Stromal cell of bone marrow (primary cell): ENCODE measurements at regions not wholly inside any gene's neighbourhood (a gene's known extent, or its start where the extent isn't known, plus 50 kb on each side); places are given as distances from the start of the nearest gene placed in this dataset.
"Not testable (repeated sequence)": the region's sequence is repeated elsewhere in the genome, so short reads cannot be mapped to it uniquely, and the experiment has no call there.

Experiments
- DNase-seq: peaks from one replicate; pipeline ENCODE4 v3.0.0-alpha.2; 2012; ENCODE audit warnings: low read depth

DNA sequence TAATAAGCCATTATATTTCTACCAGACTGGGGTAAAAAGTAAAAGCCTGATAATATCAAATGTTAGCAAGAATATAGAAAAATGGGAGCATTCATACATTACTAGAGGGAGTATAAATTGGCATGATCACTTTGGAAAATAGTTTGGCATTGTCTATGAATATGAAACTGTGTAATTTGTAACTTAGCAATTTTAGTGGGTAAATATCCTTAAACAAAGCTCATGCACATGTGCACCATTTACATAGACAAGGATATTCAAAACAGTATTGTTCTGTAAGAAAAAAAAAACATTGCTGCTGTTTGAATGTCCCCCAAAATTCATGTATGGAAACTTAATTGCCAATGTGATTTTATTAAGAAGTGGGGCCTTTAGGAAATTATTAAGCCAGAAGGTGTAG, 166.4 kb upstream of the SLC27A6 start:
- no peak for DNase-seq

DNA sequence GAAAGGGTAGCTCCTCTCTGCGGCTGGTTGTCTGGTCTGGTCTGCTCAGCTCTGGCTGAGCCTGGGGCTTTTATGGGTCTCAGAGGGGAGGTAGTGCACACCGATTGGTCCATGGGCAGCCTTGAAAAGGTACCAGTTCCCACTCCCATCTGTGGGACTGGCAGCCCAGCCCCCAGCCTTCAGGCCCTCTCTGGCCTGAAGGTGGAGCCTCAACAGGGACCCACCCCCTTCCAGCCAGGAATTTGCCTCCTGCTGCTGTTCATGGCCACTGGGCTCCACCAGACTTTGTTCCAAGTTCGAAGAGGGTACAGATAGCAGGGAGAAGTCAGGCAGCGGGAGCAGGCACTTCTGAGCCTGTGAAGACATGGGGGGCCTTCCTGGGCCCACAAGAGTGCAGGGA, 165.3 kb upstream of the SLC27A6 start:
- DNase-seq: no peak

DNA sequence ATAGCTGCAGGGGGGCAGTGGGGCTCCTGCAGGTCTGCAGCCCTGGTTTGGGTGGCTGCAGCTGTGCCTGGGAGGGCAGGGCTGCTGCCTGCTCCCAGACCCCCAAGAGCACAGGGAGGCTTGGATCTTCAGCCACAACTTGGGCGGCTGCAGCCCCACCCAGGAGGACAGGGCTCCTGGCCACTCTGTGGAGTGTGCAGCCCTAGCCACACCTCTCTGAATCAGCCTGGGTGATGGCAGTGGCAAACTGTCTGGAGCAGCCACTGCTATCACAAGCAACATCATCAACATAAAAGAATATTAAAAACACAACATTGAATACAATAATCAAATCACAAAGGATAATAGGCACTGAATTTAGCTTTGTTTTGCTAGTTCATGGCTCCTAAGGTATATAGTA, 164.9 kb upstream of the SLC27A6 start:
- no peak for DNase-seq

DNA sequence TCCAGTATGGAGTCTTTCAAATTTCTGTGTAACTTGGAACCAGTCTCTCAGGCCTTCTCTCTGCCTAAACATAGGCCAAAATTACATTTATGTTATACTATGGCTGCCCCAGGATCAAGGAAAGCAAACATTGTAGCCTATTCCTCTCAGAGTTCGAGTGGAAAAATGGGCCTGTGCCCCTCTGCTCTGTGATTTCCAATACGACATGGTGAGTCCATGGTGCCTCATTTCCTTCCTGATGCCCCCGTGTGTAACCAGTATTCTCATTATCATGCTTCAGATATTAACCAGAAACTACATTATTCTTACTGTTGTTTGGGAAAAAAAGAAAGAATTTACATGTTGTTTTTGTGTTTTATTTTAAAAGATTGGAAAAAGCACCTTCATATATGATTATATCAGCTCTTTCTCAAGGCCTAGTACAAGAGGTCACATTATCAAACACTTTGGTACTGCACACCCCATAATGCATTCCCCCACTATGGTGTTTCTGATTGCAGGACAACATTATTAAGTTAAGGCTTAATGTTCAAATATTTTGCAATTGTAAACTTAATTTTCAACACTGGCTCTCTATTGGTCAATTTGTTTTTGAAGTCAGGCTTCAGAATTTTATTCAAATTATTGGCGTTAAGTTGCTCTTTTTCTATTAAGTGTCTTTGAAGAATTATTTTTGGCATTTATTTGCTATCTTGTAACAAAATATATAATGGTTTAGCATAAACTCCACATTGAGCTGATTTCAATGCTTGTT, 151.8 kb upstream of the SLC27A6 start:
- no peak for DNase-seq

DNA sequence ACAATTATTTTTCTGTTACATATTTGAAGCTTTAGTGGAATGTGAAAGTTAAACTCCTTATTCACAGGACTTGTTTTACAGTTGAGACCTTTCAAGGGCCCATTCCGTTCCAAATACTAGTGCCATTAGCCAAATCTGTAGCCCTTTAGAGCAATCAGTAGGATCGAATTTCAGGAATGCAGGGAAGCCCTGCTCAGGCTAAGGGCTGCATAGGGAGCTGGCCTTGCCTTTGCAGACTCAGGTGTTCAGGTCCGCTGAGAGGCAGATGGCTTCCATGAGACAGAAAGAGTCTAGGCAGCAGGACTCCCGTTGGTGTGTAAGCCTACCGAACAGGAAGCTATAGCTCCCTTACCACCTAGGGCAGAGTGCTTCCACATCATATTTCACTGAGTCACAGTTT, 150.1 kb upstream of the SLC27A6 start:
- DNase-seq: no peak

DNA sequence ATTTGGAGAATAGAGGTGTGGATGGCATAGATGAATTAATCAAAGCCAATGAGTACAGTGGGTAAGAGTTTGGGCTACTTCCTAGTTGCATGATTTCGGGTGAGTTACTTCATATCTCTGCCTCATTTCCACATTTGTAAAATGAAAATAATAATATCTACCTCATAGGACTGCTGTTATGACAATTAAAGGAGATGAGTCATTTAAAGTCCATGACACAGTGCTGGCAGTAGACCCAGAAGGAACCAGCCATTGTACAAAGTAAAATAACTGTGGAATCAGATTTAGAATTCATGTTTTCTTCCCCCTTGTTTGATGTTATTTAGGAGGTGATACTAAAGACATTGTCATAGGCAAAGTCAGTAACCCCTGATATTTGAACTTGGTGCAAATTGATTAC, 139.5 kb upstream of the SLC27A6 start:
- peak; percentile 38 for DNase-seq

DNA sequence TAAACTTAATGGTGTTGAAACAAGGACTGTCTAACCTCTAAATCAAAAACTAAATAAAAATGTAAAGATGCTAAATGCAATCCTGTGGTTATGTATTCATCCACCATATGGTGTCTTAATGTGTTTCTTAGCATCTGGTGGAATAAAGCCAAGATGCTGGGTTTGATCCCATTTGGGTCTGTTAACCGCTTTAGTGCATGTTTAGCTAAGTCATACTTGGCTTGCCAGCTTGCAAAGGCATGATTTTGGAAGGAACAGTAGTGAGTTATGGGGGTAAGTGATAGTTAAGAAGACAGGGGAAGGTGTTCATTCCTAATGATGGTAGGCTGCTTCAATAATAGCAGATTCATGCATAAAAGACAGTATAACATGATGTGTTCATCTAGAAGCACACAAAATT, 139.0 kb upstream of the SLC27A6 start:
- no peak for DNase-seq

DNA sequence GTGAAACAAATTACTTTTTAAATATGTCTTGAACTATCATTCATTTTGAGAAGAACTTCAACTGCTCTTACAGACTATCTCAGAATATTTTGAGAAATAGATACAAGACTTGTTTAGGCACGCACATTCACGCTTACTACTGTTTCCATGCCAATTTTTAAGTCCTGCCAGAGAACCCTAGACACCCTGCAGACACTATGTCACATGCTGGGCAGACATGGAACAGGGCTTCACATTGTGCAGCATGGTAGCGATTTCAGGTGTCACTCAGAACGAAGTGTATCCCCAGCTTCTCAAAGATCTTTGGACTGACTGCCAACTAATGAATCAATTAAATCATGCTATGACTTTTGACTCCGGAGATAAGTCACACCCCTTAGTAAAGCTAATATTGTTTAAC, 128.7 kb upstream of the SLC27A6 start:
- DNase-seq: no peak

DNA sequence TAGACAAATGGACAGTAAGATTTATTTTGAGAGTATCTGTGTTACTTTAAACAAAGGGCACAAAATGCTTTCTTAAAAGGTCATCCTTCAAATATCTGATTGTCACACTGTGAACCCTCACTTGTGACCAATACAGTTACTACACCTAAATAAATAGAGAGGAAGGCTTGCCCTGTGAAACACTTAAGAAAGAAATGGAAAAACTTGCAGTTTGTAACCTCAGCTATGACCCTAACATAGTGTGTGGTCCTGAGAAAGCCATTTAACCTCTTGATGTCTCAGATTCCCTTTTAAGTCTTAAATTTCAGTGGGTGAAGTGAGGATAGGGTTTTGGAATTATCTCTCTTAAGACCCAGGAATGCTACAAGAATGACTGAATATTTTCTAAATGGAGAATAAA, 126.7 kb upstream of the SLC27A6 start:
- DNase-seq: no peak

DNA sequence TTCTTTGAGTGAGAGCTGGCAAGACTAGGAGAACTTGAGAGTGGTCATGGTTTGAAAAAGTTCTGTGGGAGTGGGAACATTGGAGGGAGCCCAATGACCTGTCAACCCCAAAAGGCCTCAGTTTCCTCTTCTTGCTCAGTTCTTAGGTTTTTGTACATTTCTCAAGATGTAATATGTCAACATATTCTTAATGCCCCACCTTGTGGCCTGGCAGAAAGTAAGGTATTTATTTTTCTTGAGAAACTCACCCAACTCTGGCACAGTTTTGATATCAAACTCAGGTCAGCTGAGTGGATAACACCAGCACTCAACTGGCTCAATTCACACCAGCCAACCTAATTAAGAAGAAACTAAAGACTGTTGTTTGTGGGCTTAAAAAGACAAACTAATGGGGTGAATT, 123.0 kb upstream of the SLC27A6 start:
- DNase-seq: no peak

DNA sequence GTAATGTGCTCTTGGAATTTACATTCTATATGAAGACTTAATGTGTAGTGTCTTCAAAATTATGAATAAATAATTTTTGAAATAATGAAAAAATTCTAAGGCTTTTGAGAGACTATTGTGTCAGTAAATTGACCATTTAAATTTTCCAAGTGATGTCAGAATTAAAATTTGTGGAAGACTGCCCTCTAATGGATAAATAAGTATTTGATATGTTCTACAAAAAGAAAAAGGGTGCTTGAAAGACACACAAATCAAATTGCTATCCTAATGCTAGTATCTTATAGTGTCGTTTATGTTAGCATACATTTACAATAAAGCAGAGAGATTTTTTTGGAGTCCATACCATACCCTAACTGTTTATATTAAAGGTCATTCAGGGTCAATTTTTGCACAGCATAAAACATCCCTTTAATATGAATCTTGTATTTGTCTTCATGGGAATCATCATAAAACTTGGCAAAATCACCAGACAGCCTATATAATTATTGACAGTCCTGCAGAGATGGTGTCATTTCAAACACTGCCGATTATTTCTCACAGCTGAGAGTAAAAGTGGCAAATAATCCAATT, 120.8 kb upstream of the SLC27A6 start:
- DNase-seq: peak; percentile 14

DNA sequence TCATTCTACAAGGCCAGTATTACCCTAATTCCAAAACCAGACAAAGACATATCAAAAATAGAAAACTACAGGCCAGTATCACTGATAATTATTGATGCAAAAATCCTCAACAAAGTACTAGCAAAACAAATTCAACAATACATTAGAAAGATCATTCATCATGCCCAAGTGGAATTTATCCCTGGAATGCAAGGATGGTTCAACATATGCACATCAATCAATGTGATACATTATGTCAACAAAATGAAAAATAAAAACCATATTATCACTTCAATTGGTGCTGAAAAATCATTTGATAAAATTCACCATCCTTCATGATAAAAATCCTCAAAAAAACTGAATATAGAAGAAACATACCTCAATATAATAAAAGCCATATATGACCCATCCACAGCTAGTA, 115.2 kb upstream of the SLC27A6 start:
- DNase-seq: no peak

DNA sequence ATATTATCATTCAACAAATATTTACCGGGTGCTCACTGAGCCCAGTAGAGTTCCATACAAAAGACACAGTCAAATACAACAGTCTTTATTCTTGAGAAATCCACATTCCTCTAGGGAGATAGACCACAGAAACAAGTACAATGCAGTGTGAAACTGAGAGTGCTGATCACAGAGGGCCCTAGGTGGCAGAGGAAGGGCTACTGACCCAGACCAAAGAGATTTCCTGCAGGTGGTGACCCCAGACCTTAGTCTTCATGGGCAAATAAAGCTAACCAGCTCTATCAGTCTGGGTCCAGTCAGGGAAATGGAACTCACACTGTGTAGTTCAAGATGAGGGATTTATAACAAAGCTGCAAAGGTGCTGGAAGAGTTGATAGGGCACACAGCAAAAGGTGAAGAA, 110.4 kb upstream of the SLC27A6 start:
- no peak for DNase-seq

DNA sequence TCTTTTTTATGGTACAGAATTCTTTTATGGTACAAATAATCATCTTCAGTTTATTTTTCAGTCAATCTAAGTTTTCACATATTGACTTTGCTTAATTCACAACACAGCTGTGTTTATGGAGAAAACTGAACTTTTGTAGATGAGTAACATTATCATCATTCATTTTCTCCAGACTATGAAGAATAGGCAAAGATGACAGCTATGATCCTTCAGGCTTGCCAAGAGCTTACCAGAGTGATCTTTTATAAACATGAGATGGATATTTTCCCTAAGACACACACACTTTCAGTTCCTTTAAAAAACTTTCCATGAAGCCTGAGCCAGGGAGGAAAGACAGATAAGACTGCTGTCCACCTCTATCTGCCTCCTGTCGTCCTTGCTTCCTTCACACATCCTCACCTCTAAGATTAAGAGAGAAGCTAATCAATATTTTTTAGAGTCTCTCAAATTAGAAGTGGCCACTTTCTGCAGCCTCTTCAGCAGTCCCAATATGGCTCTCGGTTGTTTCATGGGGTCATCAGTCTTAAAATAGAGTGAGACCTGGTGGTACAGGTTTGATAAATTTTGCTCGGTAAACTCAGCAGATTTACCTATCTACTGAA, 108.1 kb upstream of the SLC27A6 start:
- DNase-seq: peak; percentile 13

DNA sequence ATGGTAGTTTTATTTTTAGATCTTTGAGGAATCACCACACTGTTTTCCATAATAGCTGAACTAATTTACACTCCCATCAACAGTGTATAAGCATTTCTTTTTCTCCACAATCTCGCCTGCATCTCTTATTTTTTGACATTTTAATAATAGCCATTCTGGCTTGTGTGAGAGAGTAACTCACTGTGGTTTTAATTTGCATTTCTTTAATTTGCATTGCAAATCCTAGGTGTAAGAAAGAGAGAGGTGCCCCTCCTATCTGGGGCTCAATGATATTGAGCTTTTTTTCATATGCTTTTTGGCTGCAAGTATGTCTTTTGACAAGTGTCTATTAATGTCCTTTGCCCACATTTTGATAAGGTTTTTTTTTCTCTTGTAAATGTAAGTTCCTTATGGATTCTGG, 106.3 kb upstream of the SLC27A6 start:
- no peak for DNase-seq

DNA sequence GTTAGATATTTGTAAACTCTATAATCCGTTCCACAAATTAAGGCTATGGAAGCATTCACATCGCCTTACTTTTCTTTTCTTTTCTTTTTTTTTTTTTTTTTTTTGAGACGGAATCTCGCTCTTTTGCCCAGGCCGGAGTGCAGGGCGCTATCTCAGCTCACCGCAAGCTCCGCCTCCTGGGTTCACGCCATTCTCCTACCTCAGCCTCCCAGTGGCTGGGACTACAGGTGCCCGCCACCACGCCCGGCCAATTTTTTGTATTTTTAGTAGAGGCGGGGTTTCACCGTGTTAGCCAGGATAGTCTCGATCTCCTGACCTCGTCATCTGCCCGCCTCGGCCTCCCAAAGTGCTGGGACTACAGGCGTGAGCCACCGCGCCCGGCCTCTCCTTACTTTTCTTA, 104.1 kb upstream of the SLC27A6 start:
- not testable (repeated sequence) for DNase-seq

DNA sequence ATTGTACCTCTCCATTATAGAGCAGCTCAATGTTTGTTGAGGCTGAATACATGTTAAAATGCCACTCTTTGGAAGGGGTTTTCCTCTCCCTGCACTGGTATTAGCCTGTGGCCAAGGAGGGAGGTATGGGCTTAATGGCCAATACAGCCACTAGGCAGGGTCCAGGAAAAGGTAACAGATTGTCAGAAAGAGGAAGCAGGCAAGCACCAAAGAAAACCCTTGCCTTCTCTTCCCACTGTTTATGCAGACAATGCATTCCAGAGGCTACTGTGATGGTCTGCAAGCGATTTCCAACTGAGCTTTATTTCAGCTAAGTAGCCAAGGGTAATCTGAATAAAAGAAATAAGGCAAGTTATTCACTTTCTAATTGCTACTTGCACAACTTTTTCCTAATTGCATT, 95.3 kb upstream of the SLC27A6 start:
- DNase-seq: no peak

DNA sequence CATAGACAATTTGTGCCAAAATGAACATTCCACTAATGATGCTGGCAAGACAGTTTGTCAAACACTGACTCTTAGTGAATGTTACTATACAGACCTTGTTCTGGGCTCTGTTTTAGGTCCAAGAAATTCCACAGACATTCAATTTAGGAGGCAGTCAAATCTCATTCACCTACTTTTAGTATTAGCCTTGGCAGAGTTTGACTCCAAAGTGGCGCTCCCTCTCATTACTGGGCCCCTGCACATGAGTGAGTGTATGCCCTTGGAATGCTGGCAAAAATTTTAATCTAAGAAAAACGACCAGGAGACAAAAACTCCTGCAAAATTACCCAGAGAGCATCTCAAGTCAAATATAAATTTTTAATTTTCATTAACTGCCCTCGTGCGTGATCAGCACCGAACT, 94.9 kb upstream of the SLC27A6 start:
- no peak for DNase-seq

DNA sequence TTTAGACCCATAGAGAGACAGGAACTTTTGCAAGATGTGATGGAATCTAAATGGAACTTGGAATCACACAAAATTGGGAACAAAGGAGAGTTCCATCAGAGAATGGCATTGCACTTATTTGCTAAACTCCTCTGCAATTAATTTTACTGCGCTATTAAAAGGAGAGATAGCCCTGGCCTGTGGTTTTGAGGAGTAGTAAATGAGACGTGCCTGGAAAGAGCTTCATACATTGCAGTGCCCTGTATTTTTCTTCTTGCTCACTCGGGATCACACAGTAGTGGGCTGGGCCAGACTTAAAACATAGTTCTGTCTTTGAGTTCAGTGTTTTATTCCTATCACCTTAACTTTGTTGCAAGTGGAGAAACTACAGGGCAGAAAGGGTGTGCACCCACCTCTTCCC, 94.4 kb upstream of the SLC27A6 start:
- DNase-seq: no peak

DNA sequence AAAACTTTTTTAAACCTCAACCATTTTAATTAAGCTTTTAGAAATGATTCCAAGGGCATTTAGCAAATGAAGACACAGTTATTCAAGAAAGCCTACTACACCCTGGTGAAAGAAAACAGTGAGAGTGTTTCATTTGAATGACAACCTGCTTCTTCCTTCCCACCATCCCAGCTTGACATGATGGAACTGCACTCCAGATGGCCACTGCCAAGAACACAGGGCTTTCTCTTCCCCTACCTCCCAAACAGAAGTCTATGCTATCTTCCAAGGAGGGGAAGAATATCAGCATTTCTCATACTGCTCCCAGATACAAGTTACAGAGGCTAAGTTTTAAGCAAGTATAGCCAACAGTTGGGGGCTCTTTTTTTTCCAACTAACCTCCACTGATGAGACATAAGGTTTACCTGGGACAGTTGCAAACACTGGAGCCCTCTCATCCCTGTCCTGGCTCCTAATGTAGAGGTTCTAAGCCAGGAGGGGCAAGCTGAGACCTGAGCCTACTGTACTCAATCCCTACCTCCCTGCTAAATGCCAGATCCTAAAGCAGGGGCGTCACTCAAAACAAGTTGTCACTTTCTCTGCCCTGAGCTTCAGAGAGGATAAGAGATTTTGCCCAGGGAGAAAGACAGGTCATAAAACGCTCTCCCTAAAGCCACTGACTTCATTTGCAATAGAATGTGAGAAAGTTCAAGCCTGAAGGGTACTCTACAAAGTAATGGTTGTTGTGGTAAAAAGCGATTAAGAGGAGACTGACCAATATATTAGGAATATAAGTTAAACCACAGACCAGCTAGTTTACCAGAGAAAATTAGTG, 88.5 kb upstream of the SLC27A6 start:
- no peak for DNase-seq

DNA sequence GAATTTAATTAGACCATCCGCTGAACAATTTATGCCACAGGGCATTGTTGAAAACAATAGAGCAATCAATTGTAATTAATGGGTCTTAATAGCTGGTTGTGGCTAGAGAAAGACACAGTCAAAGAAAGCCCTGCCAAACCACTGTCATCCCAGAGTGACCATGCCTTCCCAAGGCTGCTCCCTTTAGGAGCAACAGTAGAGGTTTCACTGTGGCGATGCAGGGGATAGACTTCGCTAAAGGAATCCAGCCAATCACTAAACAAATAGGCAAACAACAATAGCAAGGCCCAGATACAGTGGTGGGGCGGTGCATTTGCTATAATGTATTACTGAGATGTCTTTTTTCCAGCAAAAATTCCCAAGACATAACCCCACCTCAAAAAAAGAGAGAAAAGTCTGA, 87.8 kb upstream of the SLC27A6 start:
- DNase-seq: no peak

DNA sequence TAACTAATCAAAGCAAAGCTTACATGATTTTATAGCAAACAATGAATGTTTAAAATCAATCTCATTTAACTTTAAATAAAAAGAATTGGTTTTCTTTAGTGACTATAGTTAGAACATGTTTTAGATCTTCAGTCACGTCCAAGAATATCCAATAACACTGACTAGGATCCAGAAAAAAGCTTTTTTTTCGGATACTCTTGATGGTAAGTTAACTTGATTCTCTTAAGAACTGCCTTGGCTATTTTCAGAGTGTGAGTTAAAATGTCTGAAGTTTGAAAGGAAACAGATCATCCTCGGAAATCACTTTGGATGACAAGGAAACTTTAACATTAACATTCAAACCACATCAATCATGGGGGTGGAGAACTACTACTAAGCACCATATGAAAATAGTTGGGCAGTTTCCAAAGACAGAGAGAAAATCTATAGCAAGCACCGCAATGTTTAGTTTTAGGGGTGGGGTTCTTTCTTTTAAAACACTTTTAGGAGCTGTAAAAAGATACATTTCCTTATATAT, 83.7 kb upstream of the SLC27A6 start:
- DNase-seq: no peak
